Neuron (in vitro differentiated cells): ENCODE measurements at regions not wholly inside any gene's neighbourhood (a gene's known extent, or its start where the extent isn't known, plus 50 kb on each side); places are given as distances from the start of the nearest gene placed in this dataset.

Experiments used
- H2AFZ ChIP-seq: one replicate; pipeline ENCODE4 v1.6.1; 2013; ENCODE audit warnings: low read depth, mild to moderate bottlenecking, inconsistent platforms, low read length, moderate library complexity
- H3K27me3 ChIP-seq: one replicate; pipeline ENCODE4 v1.6.1; 2013; ENCODE audit warnings: low read length; ENCODE audit not compliant: insufficient read depth
- H3K36me3 ChIP-seq: one replicate; pipeline ENCODE4 v1.6.1; 2013; ENCODE audit warnings: low read length; ENCODE audit not compliant: insufficient read depth
- H3K4me1 ChIP-seq: one replicate; pipeline ENCODE4 v1.6.1; 2013; ENCODE audit warnings: low read length; ENCODE audit not compliant: insufficient read depth
- H3K4me3 ChIP-seq: 2 replicates; pipeline ENCODE4 v1.5.1; 2013; ENCODE audit warnings: mild to moderate bottlenecking, low read length, moderate library complexity
- H3K9me3 ChIP-seq: one replicate; pipeline ENCODE4 v1.6.1; 2013; ENCODE audit warnings: low read length

GRCh38 chr5:89968958-89969381 is 440.6 kb downstream of the CETN3 start:
- Histone ChIP-seq H2AFZ (peak overlapping the region; percentile 24), H3K9me3 (no peaks in the 10 kb centered on the region), H3K27me3 (no peaks in the 10 kb centered on the region), H3K4me3 (no peak overlapping the region), H3K4me1 (peaks cover 24% of the 10 kb centered on the region), H3K36me3 (no peaks in the 10 kb centered on the region)

GRCh38 chr5:89967771-89968444 is 441.6 kb downstream of the CETN3 start:
- Histone ChIP-seq H2AFZ (no peak overlapping the region), H3K27me3 (no peaks in the 10 kb centered on the region), H3K4me1 (peaks cover 24% of the 10 kb centered on the region)

GRCh38 chr5:89956838-89957237 is 452.7 kb downstream of the CETN3 start:
- Histone ChIP-seq H3K27me3 (no peaks in the 10 kb centered on the region), H3K4me1 (peaks cover 4% of the 10 kb centered on the region)

More at GRCh38 chr5:89967771-89968444, 441.6 kb downstream of the CETN3 start:
- Histone ChIP-seq H3K36me3 (no peaks in the 10 kb centered on the region), H3K9me3 (no peaks in the 10 kb centered on the region), H3K4me3 (no peak overlapping the region)

GRCh38 chr5:89954916-89955315 is 454.6 kb downstream of the CETN3 start:
- H3K27me3 ChIP-seq, result no peaks in the 10 kb centered on the region
- no peak overlapping the region for H2AFZ ChIP-seq
- H3K4me3 ChIP-seq, result no peak overlapping the region

More at GRCh38 chr5:89956838-89957237, 452.7 kb downstream of the CETN3 start:
- H3K4me3 ChIP-seq, result no peak overlapping the region
- no peak overlapping the region for H2AFZ ChIP-seq
- H3K36me3 ChIP-seq, result no peaks in the 10 kb centered on the region
- no peaks in the 10 kb centered on the region for H3K9me3 ChIP-seq

DNA sequence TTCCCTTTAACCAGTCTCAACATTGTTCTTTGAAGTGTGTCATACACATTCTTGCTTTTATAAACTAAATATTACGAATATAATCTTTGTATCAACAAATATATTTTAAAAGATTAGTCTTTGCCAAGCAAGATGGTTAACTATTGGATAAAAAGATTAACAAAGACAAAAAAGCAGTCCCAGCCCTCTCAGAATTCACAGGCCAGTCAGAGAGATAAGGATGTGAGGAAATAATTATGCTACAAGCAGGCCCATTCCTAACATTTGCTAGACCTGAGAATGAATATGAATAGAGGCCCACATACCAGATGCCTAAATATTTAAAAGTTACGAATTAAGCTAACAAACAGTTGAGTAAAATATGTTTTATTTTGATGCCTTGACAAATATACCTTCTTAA is 457.7 kb downstream of the CETN3 start:
- Histone ChIP-seq H2AFZ (no peak overlapping the region), H3K4me1 (peaks cover 4% of the 10 kb centered on the region), H3K36me3 (no peaks in the 10 kb centered on the region), H3K4me3 (no peak overlapping the region), H3K27me3 (no peaks in the 10 kb centered on the region), H3K9me3 (no peaks in the 10 kb centered on the region)

More at GRCh38 chr5:89954916-89955315, 454.6 kb downstream of the CETN3 start:
- H3K9me3 ChIP-seq, result no peaks in the 10 kb centered on the region
- H3K4me1 ChIP-seq, result peaks cover 4% of the 10 kb centered on the region
- H3K36me3 ChIP-seq, result no peaks in the 10 kb centered on the region

GRCh38 chr5:89950234-89950633 is 459.3 kb downstream of the CETN3 start:
- Histone ChIP-seq H3K36me3 (no peaks in the 10 kb centered on the region), H3K9me3 (no peaks in the 10 kb centered on the region), H3K4me1 (peaks cover 3% of the 10 kb centered on the region), H3K4me3 (no peak overlapping the region), H3K27me3 (no peaks in the 10 kb centered on the region), H2AFZ (no peak overlapping the region)

DNA sequence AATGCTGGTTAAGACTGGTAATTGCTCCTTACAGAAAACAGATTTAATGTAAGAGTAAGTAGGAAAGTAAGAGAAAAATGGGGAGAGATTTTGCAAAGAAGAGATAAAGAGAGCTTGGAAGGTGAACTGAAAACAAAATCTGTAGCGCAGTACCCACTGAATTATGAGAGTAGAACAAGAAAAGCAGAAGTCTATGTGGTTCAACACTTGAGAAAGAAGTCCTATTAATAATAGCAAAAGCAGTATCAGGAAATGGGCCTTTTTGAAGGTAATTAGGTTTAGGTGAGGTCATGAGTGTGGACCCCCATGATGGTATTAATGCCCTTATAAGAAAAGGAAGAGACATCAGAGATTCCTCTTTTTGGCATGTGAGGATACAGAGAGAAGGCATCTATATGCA is 460.6 kb downstream of the CETN3 start:
- Histone ChIP-seq H2AFZ (no peak overlapping the region), H3K9me3 (no peaks in the 10 kb centered on the region), H3K36me3 (no peaks in the 10 kb centered on the region), H3K27me3 (no peaks in the 10 kb centered on the region), H3K4me3 (no peak overlapping the region), H3K4me1 (no peaks in the 10 kb centered on the region)

- Histone ChIP-seq H3K27me3 (no peaks in the 10 kb centered on the region), H3K4me3 (no peak overlapping the region), H3K9me3 (no peaks in the 10 kb centered on the region), H3K4me1 (no peaks in the 10 kb centered on the region), H2AFZ (no peak overlapping the region), H3K36me3 (no peaks in the 10 kb centered on the region)
Measured at GRCh38 chr5:89946916-89947315, 462.6 kb downstream of the CETN3 start.

GRCh38 chr5:89946508-89946907 is 463.0 kb downstream of the CETN3 start:
- Histone ChIP-seq H3K4me3 (no peak overlapping the region), H3K9me3 (no peaks in the 10 kb centered on the region), H3K4me1 (no peaks in the 10 kb centered on the region), H3K27me3 (no peaks in the 10 kb centered on the region), H2AFZ (no peak overlapping the region), H3K36me3 (no peaks in the 10 kb centered on the region)

- Histone ChIP-seq H3K4me3 (no peak overlapping the region), H3K9me3 (no peaks in the 10 kb centered on the region), H3K27me3 (no peaks in the 10 kb centered on the region), H3K4me1 (no peaks in the 10 kb centered on the region), H2AFZ (no peak overlapping the region), H3K36me3 (no peaks in the 10 kb centered on the region)
Measured at GRCh38 chr5:89942171-89942570, 467.4 kb downstream of the CETN3 start.

GRCh38 chr5:89936576-89936975 is 473.0 kb downstream of the CETN3 start:
- no peak overlapping the region for H3K4me3 ChIP-seq
- H3K4me1 ChIP-seq, result no peaks in the 10 kb centered on the region
- no peaks in the 10 kb centered on the region for H3K36me3 ChIP-seq
- no peak overlapping the region for H2AFZ ChIP-seq
- H3K27me3 ChIP-seq, result no peaks in the 10 kb centered on the region
- no peaks in the 10 kb centered on the region for H3K9me3 ChIP-seq

GRCh38 chr5:89934069-89934468 is 475.5 kb downstream of the CETN3 start:
- no peak overlapping the region for H3K4me3 ChIP-seq
- no peaks in the 10 kb centered on the region for H3K27me3 ChIP-seq
- H2AFZ ChIP-seq, result no peak overlapping the region
- no peaks in the 10 kb centered on the region for H3K9me3 ChIP-seq
- H3K4me1 ChIP-seq, result peaks cover 16% of the 10 kb centered on the region
- H3K36me3 ChIP-seq, result no peaks in the 10 kb centered on the region

- no peaks in the 10 kb centered on the region for H3K36me3 ChIP-seq
- H3K9me3 ChIP-seq, result no peaks in the 10 kb centered on the region
- no peak overlapping the region for H2AFZ ChIP-seq
- H3K27me3 ChIP-seq, result no peaks in the 10 kb centered on the region
- no peak overlapping the region for H3K4me3 ChIP-seq
- H3K4me1 ChIP-seq, result peaks cover 16% of the 10 kb centered on the region
Measured at GRCh38 chr5:89932771-89933181, 476.8 kb downstream of the CETN3 start.
